Panc1 (cell line): ENCODE measurements at regions not wholly inside any gene's neighbourhood (a gene's known extent, or its start where the extent isn't known, plus 50 kb on each side); places are given as distances from the start of the nearest gene placed in this dataset.

Source experiments
- ATAC-seq: fragments of 200-7000 bp; cut with Tn5 transposase; 2 replicates; pipeline ENCODE4 v1.9.1; 2020; ENCODE audit warnings: mild to moderate bottlenecking, moderate library complexity
- BruUV-seq: library from RNA; stranded (reverse); fragments of 400-500 nt; replicated peaks from 2 replicates; lab custom pipeline; 2021; lab: Mats Ljungman, UMichigan
- CTCF ChIA-PET: fragments of 300-600 bp; sonication (Branson Sonifier 250); formaldehyde crosslinking; loops from one replicate; lab custom pipeline; 2022; ENCODE audit warnings: antibody characterized with exemption; lab: Charles Lee
- POLR2A ChIA-PET: fragments of 300-600 bp; sonication (Branson Sonifier 250); formaldehyde crosslinking; loops from one replicate; lab custom pipeline; 2022; ENCODE audit warnings: antibody characterized with exemption; lab: Charles Lee
- DNase-seq: peaks from one replicate; pipeline ENCODE4 v3.0.0-alpha.2; 2010; ENCODE audit warnings: low read depth, low spot score
- H3K27ac ChIP-seq: 2 replicates; pipeline ENCODE4 v1.5.1; 2011; ENCODE audit warnings: mild to moderate bottlenecking, low read length, inconsistent platforms
- H3K27me3 ChIP-seq: fragments of 200-500 bp; sonication (Bioruptor generic); 2 replicates; pipeline ENCODE4 v1.6.0; 2014; ENCODE audit warnings: low read length, inconsistent platforms; ENCODE audit not compliant: control insufficient read depth, insufficient read depth
- H3K36me3 ChIP-seq: fragments of 200-500 bp; sonication (Bioruptor generic); 2 replicates; pipeline ENCODE4 v1.5.1; 2014; ENCODE audit warnings: inconsistent platforms, mild to moderate bottlenecking, low read length, moderate library complexity; ENCODE audit not compliant: control insufficient read depth, insufficient read depth
- H3K4me1 ChIP-seq: 2 replicates; pipeline ENCODE4 v1.5.1; 2011; ENCODE audit warnings: inconsistent platforms, mild to moderate bottlenecking, low read length, moderate library complexity; ENCODE audit not compliant: control insufficient read depth, insufficient read depth
- H3K4me3 ChIP-seq, 2 experiments: 2 replicates each; pipeline ENCODE4 v1.5.1; 2011 to 2012; ENCODE audit warnings: low read depth in 2 of 2, low read length in 2 of 2, mild to moderate bottlenecking in 2 of 2, inconsistent platforms in 1 of 2, moderate library complexity in 1 of 2
- H3K9me3 ChIP-seq: fragments of 200-500 bp; sonication (Bioruptor generic); 2 replicates; pipeline ENCODE4 v1.5.1; 2014; ENCODE audit warnings: low read depth, mild to moderate bottlenecking, inconsistent platforms, low read length, moderate library complexity; ENCODE audit not compliant: control insufficient read depth, insufficient read depth
- POLR2AphosphoS5 ChIP-seq: IDR thresholded peaks from 2 replicates; pipeline ENCODE4 v1.6.1; 2012; ENCODE audit warnings: mild to moderate bottlenecking, low read depth, low read length, moderate library complexity
- SIN3A ChIP-seq: IDR thresholded peaks from 2 replicates; pipeline ENCODE4 v1.6.1; 2012; ENCODE audit warnings: low read depth, mild to moderate bottlenecking, low read length, moderate library complexity, borderline replicate concordance; ENCODE audit not compliant: insufficient read depth
- TCF7L2 ChIP-seq: IDR thresholded peaks from 2 replicates; pipeline ENCODE4 v1.6.1; 2011; ENCODE audit warnings: mild to moderate bottlenecking, low read depth, low read length, inconsistent platforms
- in situ Hi-C: cut with HindIII; loops from 2 replicates; pipeline ENCODE4 v1.10.0; 2016; ENCODE audit warnings: low sequenced_read_pairs, low pct_unique_long_range_greater_than_20kb
- intact Hi-C: fragments of 100-400 bp; cut with micrococcal nuclease; formaldehyde crosslinking; loops from one replicate; pipeline ENCODE4 v1.10.0; 2022; ENCODE audit not compliant: unreplicated experiment
- TF ChIP-seq, protein P1 (sequence below), 2 experiments: IDR thresholded peaks; 2 replicates each; pipeline ENCODE4 v1.6.1; 2011 to 2012; ENCODE audit warnings: low read depth in 2 of 2, control low read depth in 1 of 2, low read length in 1 of 2, mild to moderate bottlenecking in 1 of 2, moderate library complexity in 1 of 2; ENCODE audit not compliant: insufficient read depth in 1 of 2
- TF ChIP-seq, protein P2 (sequence below): fragments of 450-650 bp; IDR thresholded peaks from 2 replicates; pipeline ENCODE4 v1.5.1; 2017; ENCODE audit warnings: mild to moderate bottlenecking

DNA sequence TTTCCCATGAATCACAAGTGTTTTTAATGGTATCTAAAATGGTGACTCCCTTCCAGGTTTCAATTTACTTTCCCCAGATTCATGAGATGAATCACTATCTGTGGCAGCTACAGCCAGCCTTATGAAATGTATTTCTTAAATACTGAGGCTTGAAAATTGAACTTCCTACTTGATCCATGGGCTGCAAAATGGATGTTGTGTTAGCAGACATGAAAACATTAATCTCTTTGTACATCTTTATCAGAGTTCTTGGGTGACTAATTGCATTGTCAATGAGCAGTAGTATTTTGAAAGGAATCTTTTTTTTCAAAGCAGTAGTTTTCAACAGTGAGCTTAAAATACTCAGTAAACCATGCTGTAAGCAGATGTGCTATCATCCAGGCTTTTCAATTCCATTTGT lies 250.8 kb downstream of the SLC6A15 start:
- BruUV-seq = no TSS peak
- ATAC-seq = no peak
- CTCF ChIA-PET = no interaction called here

DNA sequence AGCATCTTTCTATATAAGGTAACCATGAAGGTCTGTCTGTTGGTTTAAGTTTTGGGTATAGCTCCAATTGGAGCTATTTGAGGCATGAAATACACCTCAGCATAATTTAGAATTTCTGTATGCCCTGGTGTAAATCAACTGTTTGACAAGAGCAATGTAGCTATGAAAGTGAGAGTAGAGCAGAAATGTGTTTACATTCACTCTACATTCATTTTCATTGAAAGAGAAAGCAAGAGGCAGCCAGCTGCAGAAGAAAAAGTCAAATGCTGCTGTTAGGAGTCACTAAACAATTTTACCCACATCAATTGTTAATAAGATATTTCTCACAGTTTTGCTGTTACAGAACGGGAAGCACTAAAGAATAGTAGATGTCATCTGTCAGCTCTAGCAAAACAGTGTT lies 252.5 kb downstream of the SLC6A15 start:
- POLR2A ChIA-PET = no interaction called here
- DNase-seq (no peak), ATAC-seq (no peak)
- in situ Hi-C loops = no loop called here
- Histone ChIP-seq H3K9me3 (no peaks in the 10 kb centered on the region), H3K27ac (no peak overlapping the region), H3K4me3 (no peak overlapping the region), H3K27me3 (no peaks in the 10 kb centered on the region), H3K36me3 (no peaks in the 10 kb centered on the region), H3K4me1 (no peaks in the 10 kb centered on the region)
- TF ChIP-seq, protein P1, sequence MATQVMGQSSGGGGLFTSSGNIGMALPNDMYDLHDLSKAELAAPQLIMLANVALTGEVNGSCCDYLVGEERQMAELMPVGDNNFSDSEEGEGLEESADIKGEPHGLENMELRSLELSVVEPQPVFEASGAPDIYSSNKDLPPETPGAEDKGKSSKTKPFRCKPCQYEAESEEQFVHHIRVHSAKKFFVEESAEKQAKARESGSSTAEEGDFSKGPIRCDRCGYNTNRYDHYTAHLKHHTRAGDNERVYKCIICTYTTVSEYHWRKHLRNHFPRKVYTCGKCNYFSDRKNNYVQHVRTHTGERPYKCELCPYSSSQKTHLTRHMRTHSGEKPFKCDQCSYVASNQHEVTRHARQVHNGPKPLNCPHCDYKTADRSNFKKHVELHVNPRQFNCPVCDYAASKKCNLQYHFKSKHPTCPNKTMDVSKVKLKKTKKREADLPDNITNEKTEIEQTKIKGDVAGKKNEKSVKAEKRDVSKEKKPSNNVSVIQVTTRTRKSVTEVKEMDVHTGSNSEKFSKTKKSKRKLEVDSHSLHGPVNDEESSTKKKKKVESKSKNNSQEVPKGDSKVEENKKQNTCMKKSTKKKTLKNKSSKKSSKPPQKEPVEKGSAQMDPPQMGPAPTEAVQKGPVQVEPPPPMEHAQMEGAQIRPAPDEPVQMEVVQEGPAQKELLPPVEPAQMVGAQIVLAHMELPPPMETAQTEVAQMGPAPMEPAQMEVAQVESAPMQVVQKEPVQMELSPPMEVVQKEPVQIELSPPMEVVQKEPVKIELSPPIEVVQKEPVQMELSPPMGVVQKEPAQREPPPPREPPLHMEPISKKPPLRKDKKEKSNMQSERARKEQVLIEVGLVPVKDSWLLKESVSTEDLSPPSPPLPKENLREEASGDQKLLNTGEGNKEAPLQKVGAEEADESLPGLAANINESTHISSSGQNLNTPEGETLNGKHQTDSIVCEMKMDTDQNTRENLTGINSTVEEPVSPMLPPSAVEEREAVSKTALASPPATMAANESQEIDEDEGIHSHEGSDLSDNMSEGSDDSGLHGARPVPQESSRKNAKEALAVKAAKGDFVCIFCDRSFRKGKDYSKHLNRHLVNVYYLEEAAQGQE (IDR thresholded peaks at IDR 0.05; ENCODE audit: insufficient read depth in 1 of 2, low read depth in 2 of 2, low read length in 1 of 2) = no peak
- TF ChIP-seq POLR2AphosphoS5 = no peak
- no peak for TF ChIP-seq TCF7L2
- TF ChIP-seq SIN3A = no peak
- TF ChIP-seq, protein P2, sequence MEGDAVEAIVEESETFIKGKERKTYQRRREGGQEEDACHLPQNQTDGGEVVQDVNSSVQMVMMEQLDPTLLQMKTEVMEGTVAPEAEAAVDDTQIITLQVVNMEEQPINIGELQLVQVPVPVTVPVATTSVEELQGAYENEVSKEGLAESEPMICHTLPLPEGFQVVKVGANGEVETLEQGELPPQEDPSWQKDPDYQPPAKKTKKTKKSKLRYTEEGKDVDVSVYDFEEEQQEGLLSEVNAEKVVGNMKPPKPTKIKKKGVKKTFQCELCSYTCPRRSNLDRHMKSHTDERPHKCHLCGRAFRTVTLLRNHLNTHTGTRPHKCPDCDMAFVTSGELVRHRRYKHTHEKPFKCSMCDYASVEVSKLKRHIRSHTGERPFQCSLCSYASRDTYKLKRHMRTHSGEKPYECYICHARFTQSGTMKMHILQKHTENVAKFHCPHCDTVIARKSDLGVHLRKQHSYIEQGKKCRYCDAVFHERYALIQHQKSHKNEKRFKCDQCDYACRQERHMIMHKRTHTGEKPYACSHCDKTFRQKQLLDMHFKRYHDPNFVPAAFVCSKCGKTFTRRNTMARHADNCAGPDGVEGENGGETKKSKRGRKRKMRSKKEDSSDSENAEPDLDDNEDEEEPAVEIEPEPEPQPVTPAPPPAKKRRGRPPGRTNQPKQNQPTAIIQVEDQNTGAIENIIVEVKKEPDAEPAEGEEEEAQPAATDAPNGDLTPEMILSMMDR = no peak
- no TSS peak for BruUV-seq
- intact Hi-C loops = no loop called here
- CTCF ChIA-PET = no interaction called here

More for the DNA sequence above, 250.8 kb downstream of the SLC6A15 start:
- TF ChIP-seq TCF7L2 (no peak), POLR2AphosphoS5 (no peak), SIN3A (no peak)
- TF ChIP-seq, protein P2 = no peak
- TF ChIP-seq, protein P1 (IDR thresholded peaks at IDR 0.05; ENCODE audit: insufficient read depth in 1 of 2, low read depth in 2 of 2, low read length in 1 of 2) = no peak
- Histone ChIP-seq H3K27ac (no peak overlapping the region), H3K4me3 (no peak overlapping the region), H3K36me3 (no peaks in the 10 kb centered on the region), H3K27me3 (no peaks in the 10 kb centered on the region), H3K4me1 (no peaks in the 10 kb centered on the region), H3K9me3 (no peaks in the 10 kb centered on the region)
- in situ Hi-C loops = no loop called here
- intact Hi-C loops = no loop called here
- DNase-seq = no peak
- POLR2A ChIA-PET = no interaction called here
